Uterus (tissue), 3 donors: ENCODE measurements at regions not wholly inside any gene's neighbourhood (a gene's known extent, or its start where the extent isn't known, plus 50 kb on each side); places are given as distances from the start of the nearest gene placed in this dataset.
"Not testable (repeated sequence)": the region's sequence is repeated elsewhere in the genome, so short reads cannot be mapped to it uniquely, and the experiment has no call there.

Source experiments
- DNase-seq, 2 donors: peaks; one replicate each; pipeline ENCODE4 v3.0.0-alpha.2; 2019 to 2020
- H3K27ac ChIP-seq, 2 donors: fragments of 200-600 bp; sonication (generic); 1 replicate in 1 of 2; 2 replicates in 1 of 2; pipeline ENCODE4 v1.5.1; 2016 to 2018
- H3K27me3 ChIP-seq, 2 donors: fragments of 200-600 bp; sonication (generic); one replicate each; pipeline ENCODE4 v1.5.1; 2018 to 2019; ENCODE audit warnings: control low read depth in 1 of 2
- H3K36me3 ChIP-seq, 2 donors: fragments of 200-600 bp; sonication (generic); one replicate each; pipeline ENCODE4 v1.5.1; 2019; ENCODE audit warnings: control low read depth in 1 of 2
- H3K4me1 ChIP-seq, 2 donors: fragments of 200-600 bp; sonication (generic); one replicate each; pipeline ENCODE4 v1.5.1; 2018 to 2019; ENCODE audit warnings: control low read depth in 1 of 2
- H3K4me3 ChIP-seq, 2 donors: fragments of 200-600 bp; sonication (generic); 1 replicate in 1 of 2; 2 replicates in 1 of 2; pipeline ENCODE4 v1.5.1; 2018 to 2019; ENCODE audit warnings: mild to moderate bottlenecking in 1 of 2
- H3K9me3 ChIP-seq, 2 donors: fragments of 200-600 bp; sonication (generic); one replicate each; pipeline ENCODE4 v1.5.1; 2019; ENCODE audit warnings: control low read depth in 1 of 2
- CTCF ChIP-seq, 4 experiments: fragments of 200-600 bp in 2 of 4; fragments of 450-650 bp in 2 of 4; sonication (generic) in 2 of 4; IDR thresholded peaks; one replicate each; pipeline ENCODE4 v1.5.1; 2016 to 2019; ENCODE audit warnings: antibody characterized with exemption in 4 of 4, mild to moderate bottlenecking in 2 of 4, moderate library complexity in 1 of 4
- POLR2A ChIP-seq, 2 donors: fragments of 450-650 bp; IDR thresholded peaks; one replicate each; pipeline ENCODE4 v1.6.1; 2016; ENCODE audit warnings: antibody characterized with exemption in 2 of 2, mild to moderate bottlenecking in 1 of 2, moderate library complexity in 1 of 2
- intact Hi-C: fragments of 100-400 bp; cut with DNase I; formaldehyde crosslinking; loops from one replicate; pipeline ENCODE4 v1.15.1; 2023; ENCODE audit warnings: low total_unique reads
- donor health status: DM: yes; HTN: yes; CAD: no.

- DNase-seq = no peak
- intact Hi-C loops = no loop called here
- Histone ChIP-seq H3K9me3 (no peaks in the 10 kb centered on the region), H3K36me3 (no peaks in the 10 kb centered on the region), H3K4me3 (no peak overlapping the region), H3K27ac (no peak overlapping the region), H3K27me3 (no peaks in the 10 kb centered on the region), H3K4me1 (no peaks in the 10 kb centered on the region)
- TF ChIP-seq POLR2A (IDR thresholded peaks at IDR 0.05) (no peak), CTCF (IDR thresholded peaks at IDR 0.05) (no peak)
Observed at GRCh38 chr14:92248696-92249095, 74.3 kb upstream of the SLC24A4 start.

GRCh38 chr14:92250366-92250765 lies 72.6 kb upstream of the SLC24A4 start:
- H3K9me3 ChIP-seq, H3K27me3 ChIP-seq, H3K36me3 ChIP-seq, H3K4me1 ChIP-seq, H3K27ac ChIP-seq, DNase-seq, intact Hi-C loops, H3K4me3 ChIP-seq: not testable (repeated sequence)

GRCh38 chr14:92252323-92252722 lies 70.6 kb upstream of the SLC24A4 start:
- DNase-seq = no peak
- no peaks in the 10 kb centered on the region for H3K4me1 ChIP-seq
- TF ChIP-seq POLR2A (IDR thresholded peaks at IDR 0.05) (no peak), CTCF (IDR thresholded peaks at IDR 0.05) (no peak)
- no peaks in the 10 kb centered on the region for H3K9me3 ChIP-seq
- no peaks in the 10 kb centered on the region for H3K27me3 ChIP-seq
- H3K27ac ChIP-seq = no peak overlapping the region
- no peak overlapping the region for H3K4me3 ChIP-seq
- no peaks in the 10 kb centered on the region for H3K36me3 ChIP-seq
- intact Hi-C loops = no loop called here

- no peaks in the 10 kb centered on the region for H3K9me3 ChIP-seq
- H3K4me1 ChIP-seq = no peaks in the 10 kb centered on the region
- no peaks in the 10 kb centered on the region for H3K27me3 ChIP-seq
- intact Hi-C loops = no loop called here
- H3K4me3 ChIP-seq = no peak overlapping the region
- no peak for DNase-seq
- TF ChIP-seq POLR2A (IDR thresholded peaks at IDR 0.05) (no peak), CTCF (IDR thresholded peaks at IDR 0.05) (no peak)
- no peaks in the 10 kb centered on the region for H3K36me3 ChIP-seq
- H3K27ac ChIP-seq = no peak overlapping the region
Observed at GRCh38 chr14:92253381-92253894, 69.5 kb upstream of the SLC24A4 start.

GRCh38 chr14:92254786-92255185 lies 68.2 kb upstream of the SLC24A4 start:
- H3K4me1 ChIP-seq = no peaks in the 10 kb centered on the region
- H3K9me3 ChIP-seq = no peaks in the 10 kb centered on the region
- H3K27me3 ChIP-seq = no peaks in the 10 kb centered on the region
- no peaks in the 10 kb centered on the region for H3K36me3 ChIP-seq
- no peak for TF ChIP-seq CTCF (IDR thresholded peaks at IDR 0.05)
- no peak for TF ChIP-seq POLR2A (IDR thresholded peaks at IDR 0.05)
- no peak overlapping the region for H3K4me3 ChIP-seq
- no peak overlapping the region for H3K27ac ChIP-seq
- intact Hi-C loops = no loop called here
- peak in 1 of 2 donors; percentile 59 for DNase-seq

DNA sequence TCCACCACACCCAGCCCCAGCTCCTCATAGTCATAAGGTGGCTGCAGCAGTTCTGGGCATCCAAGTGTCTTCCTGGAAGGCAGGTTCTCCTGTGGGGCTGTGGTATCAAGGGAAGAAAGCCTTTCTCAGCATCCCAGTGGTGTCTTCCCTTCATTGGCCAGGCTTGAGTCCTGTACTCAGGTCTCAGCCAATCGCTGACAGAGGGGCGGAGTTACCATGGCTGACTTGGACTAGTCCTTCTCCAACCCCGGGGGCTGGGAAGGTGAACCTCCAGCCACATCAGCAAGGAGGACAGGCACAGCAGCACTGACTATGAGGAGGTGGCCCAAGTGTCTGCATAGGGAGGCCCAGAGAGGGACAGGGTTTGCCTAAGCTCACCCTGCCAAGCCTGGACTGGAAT lies 64.0 kb upstream of the SLC24A4 start:
- no peak overlapping the region for H3K27ac ChIP-seq
- intact Hi-C loops = no loop called here
- no peaks in the 10 kb centered on the region for H3K9me3 ChIP-seq
- no peak for DNase-seq
- H3K4me3 ChIP-seq = no peak overlapping the region
- H3K36me3 ChIP-seq = no peaks in the 10 kb centered on the region
- no peaks in the 10 kb centered on the region for H3K27me3 ChIP-seq
- no peaks in the 10 kb centered on the region for H3K4me1 ChIP-seq
- TF ChIP-seq CTCF (IDR thresholded peaks at IDR 0.05) = no peak
- TF ChIP-seq POLR2A (IDR thresholded peaks at IDR 0.05) = no peak
